ENCODE measurements at regions not wholly inside any gene's neighbourhood (a gene's known extent, or its start where the extent isn't known, plus 50 kb on each side); places are given as distances from the start of the nearest gene placed in this dataset.

DNA sequence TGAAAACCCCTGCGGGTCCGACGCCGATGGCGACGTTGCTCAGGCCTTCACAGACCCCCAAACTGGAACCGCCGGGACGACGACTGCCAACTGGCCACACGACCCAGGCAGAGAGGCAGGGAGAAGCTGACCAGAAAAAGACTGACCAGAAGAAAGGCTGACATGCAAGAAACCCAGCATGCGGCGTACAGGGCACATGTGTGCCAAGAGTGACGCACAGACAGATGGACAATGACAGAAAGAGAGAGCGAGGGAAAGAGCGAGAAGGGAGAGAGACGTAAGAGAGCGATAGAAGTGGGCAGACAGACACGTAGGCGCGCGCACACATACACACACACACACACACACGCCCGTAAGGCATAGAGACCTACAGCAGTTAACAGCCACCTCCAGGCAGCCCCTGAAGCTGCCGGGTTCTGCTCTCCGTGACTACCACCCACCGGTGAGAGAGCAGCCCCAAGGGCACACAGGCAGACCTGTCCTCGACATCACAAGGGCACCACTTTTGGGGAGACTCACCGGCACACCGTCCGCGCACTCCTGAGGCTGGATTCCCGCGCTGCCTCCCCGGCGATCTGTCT is 67.2 kb upstream of the ZNF527 start:
- H3K27ac ChIP-seq: peak overlapping the region in 7 of 10 donors; percentile 4 to 62 (median 41)
- intact Hi-C loops (cut with DNase I): no loop called here
- no peak for DNase-seq
- ATAC-seq: peak in 7 of 8 donors; percentile 55 to 83 (median 72)
- H3K27me3 ChIP-seq: no peaks in the 10 kb centered on the region
- 26 to 64% methylated on average over 36 of the region's 36 CpGs for WGBS, 2 donors
- H3K4me1 ChIP-seq: no peaks in the 10 kb centered on the region
- H3K36me3 ChIP-seq: no peaks in the 10 kb centered on the region
- H3K4me3 ChIP-seq: peak overlapping the region; percentile 37 to 65 (median 58)
- TF ChIP-seq, protein P1, sequence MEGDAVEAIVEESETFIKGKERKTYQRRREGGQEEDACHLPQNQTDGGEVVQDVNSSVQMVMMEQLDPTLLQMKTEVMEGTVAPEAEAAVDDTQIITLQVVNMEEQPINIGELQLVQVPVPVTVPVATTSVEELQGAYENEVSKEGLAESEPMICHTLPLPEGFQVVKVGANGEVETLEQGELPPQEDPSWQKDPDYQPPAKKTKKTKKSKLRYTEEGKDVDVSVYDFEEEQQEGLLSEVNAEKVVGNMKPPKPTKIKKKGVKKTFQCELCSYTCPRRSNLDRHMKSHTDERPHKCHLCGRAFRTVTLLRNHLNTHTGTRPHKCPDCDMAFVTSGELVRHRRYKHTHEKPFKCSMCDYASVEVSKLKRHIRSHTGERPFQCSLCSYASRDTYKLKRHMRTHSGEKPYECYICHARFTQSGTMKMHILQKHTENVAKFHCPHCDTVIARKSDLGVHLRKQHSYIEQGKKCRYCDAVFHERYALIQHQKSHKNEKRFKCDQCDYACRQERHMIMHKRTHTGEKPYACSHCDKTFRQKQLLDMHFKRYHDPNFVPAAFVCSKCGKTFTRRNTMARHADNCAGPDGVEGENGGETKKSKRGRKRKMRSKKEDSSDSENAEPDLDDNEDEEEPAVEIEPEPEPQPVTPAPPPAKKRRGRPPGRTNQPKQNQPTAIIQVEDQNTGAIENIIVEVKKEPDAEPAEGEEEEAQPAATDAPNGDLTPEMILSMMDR (IDR thresholded peaks at IDR 0.05): no peak
- H3K9me3 ChIP-seq: peaks cover 0 to 38% (median 0%) of the 10 kb centered on the region in 11 donors

- 29 to 51% methylated on average over 44 of the region's 44 CpGs for WGBS, 2 donors
- Histone ChIP-seq H3K27me3 (no peaks in the 10 kb centered on the region), H3K4me3 (peak overlapping the region; percentile 37 to 65 (median 58)), H3K9me3 (peaks cover 0 to 38% (median 0%) of the 10 kb centered on the region in 11 donors), H3K4me1 (no peaks in the 10 kb centered on the region), H3K27ac (peak overlapping the region in 7 of 10 donors; percentile 4 to 62 (median 41)), H3K36me3 (no peaks in the 10 kb centered on the region)
- TF ChIP-seq, protein P1 (IDR thresholded peaks at IDR 0.05): no peak
- ATAC-seq: peak; percentile 58 to 96 (median 92)
- peak; percentile 56 to 75 for DNase-seq
- intact Hi-C loops (cut with DNase I): no loop called here
These were observed 66.6 kb upstream of the ZNF527 start for GRCh38 chr19:37304190-37304883.

DNA sequence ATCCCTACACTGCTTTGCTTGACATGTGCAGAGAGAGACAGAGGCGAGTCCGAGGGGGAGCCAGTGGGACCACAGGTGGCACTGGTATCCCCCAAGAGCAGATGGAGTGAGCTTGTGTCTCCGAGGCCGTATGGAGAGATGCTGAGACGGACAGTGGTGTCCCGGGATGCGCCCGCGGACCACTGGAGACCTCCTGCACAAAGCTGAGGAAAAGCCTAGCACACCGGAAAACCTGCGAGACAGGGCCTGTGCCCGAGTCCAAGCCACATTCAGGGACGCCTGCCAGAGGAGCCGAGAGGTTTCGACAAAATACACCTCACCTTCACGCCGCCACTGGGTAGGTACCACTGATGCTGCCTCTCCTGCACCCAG is 66.0 kb upstream of the ZNF527 start:
- TF ChIP-seq, protein P1 (IDR thresholded peaks at IDR 0.05): no peak
- no peaks in the 10 kb centered on the region for H3K36me3 ChIP-seq
- no peaks in the 10 kb centered on the region for H3K4me1 ChIP-seq
- peak overlapping the region in 1 of 10 donors; percentile 28 for H3K27ac ChIP-seq
- H3K9me3 ChIP-seq: peaks cover 0 to 38% (median 0%) of the 10 kb centered on the region in 11 donors
- intact Hi-C loops (cut with DNase I): no loop called here
- no peaks in the 10 kb centered on the region for H3K27me3 ChIP-seq
- DNase-seq (no peak), ATAC-seq (peak in 2 of 8 donors; percentile 29 to 43)
- H3K4me3 ChIP-seq: peak overlapping the region in 5 of 10 donors; percentile 48 to 64 (median 62)
- WGBS, 2 donors: 93 to 95% methylated on average over 17 of the region's 17 CpGs

GRCh38 chr19:37306383-37306963 is 64.4 kb upstream of the ZNF527 start:
- DNase-seq (no peak), ATAC-seq (no peak)
- H3K27me3 ChIP-seq: no peaks in the 10 kb centered on the region
- intact Hi-C loops (cut with DNase I): no loop called here
- WGBS, 2 donors: 88 to 90% methylated on average over 41 of the region's 41 CpGs
- H3K4me1 ChIP-seq: no peaks in the 10 kb centered on the region
- H3K36me3 ChIP-seq: no peaks in the 10 kb centered on the region
- peaks cover 0 to 38% (median 0%) of the 10 kb centered on the region in 11 donors for H3K9me3 ChIP-seq
- H3K27ac ChIP-seq: no peak overlapping the region
- TF ChIP-seq, protein P1 (IDR thresholded peaks at IDR 0.05): no peak
- H3K4me3 ChIP-seq: no peak overlapping the region

All from heart right ventricle (tissue), 16 donors.